ENCODE measurements at regions not wholly inside any gene's neighbourhood (a gene's known extent, or its start where the extent isn't known, plus 50 kb on each side); places are given as distances from the start of the nearest gene placed in this dataset.
A peak's percentile ranks its signal among the peaks of the same experiment; 100 is the strongest.
"Not testable (repeated sequence)": the region's sequence is repeated elsewhere in the genome, so short reads cannot be mapped to it uniquely, and the experiment has no call there.

DNA sequence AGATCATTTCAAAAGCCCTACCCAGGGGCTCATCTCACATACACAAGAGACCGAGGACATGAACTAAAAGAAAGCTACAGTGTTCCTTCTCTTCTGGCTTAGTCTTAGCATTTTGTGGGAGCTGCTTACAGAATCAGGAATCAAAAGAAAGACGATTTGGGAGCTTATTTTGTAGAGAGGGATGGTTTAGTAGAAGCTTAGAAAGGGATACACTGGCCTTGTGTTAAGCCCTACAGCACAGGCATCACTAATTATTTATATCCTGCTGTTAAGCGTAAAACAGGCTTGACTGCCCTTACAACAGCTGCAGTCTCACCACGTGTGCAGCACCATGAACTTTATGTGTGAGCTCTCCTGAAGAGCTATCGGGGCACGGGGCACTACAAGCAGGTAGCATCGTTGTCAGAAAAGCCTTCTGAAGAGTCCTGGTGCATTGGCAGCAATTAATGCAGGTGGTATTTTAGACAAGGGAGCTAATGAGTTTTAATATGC, 798.3 kb downstream of the NXPH1 start:
- DNase-seq = no peak

DNA sequence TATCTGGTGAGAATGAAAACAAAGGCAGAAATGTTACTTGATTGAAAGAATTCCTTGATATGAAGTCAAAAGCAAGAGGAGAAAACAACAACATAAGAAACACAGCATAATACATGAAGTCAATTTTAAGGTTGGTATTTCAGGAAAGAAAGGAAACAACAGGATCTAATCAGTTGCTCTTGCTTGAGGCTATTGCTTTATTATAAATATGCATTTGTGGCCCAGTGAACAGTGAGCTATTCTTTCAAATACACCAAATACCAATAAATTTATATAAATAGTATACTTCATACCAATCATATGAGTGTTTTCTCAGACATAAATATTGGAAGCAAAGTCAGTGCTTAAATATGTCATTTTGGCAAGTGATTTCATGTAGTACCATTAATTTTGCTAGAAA, 806.6 kb downstream of the NXPH1 start:
- DNase-seq = no peak

DNA sequence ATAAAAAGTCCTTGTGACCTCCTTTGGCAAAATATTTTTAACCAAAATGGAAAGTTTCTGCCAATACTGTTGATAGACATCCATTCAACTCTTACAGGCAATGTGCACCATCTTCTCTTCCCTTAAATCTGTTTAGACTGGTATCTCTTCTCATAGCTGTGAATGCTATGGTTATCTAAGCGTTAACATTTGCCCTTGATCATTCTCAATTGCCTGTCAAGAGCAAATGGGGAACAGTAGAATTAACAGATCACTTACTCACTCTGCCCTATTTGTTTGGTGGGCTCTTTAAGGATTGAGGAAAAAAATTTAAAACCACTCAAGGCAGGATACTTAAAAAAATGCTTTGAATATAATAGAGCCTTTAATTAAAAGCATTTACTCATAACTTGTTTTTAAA, 808.4 kb downstream of the NXPH1 start:
- no peak for DNase-seq

DNA sequence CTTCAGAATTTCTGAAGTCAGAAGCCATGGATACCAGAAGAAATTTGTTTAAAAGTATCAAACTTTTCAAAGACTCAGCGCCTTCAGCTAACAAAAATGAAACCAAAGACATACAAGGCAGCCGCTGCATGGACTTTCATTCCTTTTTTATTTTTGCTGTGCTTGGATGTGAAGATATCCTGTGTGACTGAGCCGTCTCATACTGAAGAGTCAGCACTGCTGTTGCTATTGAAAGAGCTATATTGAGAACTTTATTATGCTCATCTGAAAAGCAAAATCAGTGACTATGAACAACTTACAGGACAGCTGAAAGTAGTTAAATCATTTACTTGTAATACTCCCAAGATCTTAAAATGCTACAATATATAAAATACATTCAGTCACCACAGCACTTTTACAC, 809.2 kb downstream of the NXPH1 start:
- no peak for DNase-seq

DNA sequence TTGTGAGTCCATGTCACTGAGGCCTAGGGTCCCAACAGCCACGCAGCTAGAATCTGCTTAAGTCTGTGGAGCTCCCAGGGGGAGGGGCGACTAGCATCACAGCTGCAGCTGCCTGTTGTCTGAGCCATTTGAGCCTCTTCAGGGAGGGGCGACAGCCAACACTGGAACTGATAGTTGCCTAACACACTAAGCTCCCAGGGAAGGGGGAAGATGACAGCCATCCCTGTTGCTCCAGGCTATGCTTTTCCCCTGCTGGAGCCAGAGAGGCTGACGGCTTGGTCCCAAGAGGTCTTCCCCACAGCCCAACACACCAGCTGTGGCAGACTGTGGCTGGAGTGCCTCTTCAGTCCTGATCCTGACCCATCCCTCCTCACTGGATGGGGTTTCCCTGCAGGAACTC, 817.5 kb downstream of the NXPH1 start:
- no peak for DNase-seq

DNA sequence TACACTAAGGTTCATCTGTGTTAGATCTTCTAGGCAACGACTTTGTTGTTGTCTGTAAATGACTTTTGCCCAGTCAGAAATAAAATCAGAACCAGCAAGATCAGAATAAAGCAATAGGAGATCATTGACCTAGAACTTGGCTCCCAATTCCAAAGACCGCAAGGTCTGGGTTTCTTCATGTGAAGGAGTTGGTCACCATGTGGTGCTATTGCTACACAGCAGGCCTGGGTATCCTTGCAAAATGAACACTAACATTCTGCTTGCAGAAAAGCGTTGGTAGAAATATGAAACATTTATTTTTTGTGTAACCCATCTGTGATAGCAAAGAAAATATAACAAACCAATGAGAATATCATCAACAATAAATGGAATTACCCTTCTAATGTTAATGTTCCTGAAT, 831.0 kb downstream of the NXPH1 start:
- DNase-seq = no peak

DNA sequence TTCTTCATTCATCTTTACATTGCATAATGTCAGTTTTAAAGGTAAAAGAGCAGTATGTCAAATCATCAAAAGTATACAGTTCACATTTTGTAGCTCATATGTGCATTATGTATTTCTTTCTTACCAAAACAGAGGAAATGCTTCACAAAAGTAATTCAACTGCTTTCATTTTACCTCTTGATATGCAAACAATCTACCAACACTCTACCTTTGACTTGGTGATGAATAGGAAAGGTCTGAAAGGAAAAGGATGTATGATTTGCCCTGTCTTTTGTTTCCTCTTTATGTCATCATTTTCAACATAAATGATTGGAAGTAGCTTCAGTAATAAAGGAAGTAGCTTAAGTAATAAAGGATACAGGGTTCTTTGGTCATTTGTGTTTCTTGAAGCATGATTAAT, 846.7 kb downstream of the NXPH1 start:
- DNase-seq = no peak

DNA sequence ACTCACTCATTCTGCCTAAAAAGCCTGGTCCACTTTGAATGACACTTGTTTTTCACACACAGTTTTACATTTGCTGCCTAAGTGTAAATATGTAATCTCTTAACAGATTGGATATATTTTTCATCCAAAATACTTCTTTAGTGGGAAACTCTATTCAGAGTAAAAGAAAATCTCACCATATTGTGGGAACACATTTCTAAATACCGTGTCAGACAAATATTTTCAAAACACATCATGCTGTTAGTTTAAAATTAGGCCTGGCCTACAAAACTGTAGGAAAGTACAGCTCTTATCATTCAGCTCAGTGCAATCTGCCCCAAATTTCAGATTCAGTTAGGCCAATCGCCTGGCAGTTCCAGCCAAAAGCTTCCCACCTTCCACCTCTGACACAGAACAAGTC, 849.8 kb downstream of the NXPH1 start:
- no peak for DNase-seq

DNA sequence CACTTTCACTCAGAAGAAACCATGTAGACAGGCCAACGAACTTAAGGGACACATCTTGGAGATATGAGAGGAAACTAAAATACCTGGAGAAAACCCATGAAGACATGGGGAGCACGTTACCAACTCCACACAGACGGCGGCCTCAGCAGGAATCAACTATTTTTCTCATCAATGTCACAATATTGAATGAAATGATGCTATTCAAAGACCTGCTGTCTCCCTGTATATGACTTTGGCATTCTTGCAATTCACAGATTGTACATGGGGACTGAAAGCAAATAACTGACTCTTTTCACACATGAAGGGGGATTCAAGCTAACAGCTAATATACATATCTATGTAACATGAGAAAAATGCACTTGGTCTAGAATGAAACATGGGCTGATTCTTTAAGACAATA, 869.0 kb downstream of the NXPH1 start:
- DNase-seq = no peak

DNA sequence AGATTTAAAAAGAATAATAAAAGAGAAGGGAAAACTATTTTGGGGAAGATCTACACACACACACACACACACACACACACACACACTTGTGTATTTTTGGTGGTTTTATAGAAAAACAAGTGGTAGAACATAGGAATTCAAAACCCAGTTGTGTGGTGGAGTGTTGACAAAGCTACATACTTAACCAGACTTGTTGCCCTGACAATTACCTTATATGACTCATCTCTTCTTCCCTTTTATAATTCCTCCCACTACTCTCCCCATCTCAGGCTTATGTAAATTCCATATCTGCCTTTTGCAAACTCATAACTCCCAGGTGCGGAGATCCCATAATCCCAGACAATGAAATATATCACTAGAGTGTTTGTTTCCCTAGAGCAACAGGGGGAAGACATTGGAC, 873.7 kb downstream of the NXPH1 start:
- no peak for DNase-seq

DNA sequence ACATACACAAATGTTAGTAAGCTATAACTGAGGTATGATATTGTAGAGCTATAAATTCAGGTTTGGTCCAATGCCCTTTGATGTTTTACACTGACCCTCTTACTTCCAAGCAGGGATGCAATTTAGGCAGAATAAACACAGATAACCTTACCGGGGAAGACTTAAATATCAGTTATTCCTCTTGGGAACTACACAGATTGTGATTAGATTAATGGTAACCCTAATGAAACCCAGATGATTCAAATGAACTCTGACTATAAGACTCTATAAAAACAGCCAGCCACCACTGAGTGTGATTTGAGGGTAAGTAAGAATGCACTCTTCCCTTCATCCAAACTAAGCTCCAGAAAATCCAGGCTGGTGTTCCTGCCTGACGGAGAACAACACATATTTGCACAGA, 891.1 kb downstream of the NXPH1 start:
- no peak for DNase-seq

DNA sequence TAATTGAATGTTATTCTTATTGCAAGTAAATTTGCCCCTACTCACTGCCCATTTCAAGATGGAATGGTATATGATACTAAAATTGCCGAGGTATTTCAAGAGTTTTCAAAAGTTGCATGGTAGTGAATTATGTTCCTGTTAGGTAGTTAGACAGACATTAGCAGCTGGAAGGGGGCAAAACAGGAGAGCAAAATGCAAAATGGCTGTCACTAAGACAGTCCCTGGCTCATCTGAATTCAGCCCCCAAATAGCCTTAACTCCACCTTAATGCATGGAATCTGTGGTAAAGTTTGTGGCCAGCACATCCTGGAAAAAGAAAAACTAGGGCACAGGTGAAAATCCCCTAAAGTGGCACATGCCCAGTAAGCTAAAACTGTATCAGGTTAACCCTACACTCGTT, 894.9 kb downstream of the NXPH1 start:
- DNase-seq = no peak

DNA sequence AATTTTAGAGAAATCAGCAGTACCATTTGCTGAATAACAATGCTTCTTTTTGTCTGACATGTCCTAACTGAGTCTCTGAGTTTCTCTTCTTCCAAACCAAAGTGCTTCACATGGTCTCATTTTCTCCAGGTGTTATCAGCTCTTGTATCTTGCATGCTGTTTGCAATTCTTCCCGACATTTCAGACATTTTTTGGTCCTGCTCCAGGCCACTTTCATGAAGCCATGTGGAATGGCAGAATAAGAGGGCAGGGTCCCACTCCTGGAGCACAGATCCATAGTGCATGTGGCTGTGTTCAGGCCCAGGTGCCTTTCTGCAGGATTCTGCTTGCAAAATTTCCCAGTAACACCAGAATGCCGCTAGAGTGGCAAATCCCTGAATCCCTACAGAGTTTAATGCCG, 916.2 kb downstream of the NXPH1 start:
- DNase-seq = no peak

DNA sequence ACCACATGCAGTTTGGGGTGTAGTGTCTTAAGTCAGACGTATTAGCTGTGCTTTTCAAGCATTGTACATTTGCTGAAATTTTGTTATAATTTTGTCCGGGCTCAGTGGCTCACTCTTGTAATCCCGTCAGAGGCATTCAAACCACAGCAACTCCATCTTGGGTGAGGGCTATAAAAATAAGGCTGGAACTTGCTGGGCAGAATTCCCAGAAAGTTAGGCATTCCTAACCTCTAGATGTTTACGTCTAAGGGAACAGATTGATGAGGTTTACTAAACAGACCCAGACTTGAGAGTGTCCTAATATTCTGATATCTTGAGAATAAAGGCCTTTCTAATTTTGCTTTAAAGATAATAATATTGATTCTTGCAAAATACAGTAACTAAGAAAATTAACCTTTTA, 957.8 kb downstream of the NXPH1 start:
- no peak for DNase-seq

DNA sequence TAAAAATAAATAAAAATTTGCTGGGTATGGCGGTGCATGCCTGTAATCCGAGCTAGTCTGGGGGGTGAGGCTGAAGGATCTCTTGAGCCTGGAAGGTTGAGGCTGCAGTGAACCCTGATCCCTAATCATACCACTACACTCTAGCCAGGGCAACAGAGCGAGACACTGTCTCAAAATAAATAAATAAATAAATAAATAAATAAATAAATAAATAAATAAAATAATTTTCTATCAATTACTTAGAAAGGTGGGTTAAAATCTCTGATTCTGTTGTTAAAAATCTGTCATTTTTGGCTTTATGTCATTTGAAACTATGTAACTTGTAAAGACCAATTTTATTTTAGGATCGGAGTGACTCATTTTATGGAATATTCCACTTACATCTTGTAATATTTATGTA, 958.6 kb downstream of the NXPH1 start:
- DNase-seq = no peak

DNA sequence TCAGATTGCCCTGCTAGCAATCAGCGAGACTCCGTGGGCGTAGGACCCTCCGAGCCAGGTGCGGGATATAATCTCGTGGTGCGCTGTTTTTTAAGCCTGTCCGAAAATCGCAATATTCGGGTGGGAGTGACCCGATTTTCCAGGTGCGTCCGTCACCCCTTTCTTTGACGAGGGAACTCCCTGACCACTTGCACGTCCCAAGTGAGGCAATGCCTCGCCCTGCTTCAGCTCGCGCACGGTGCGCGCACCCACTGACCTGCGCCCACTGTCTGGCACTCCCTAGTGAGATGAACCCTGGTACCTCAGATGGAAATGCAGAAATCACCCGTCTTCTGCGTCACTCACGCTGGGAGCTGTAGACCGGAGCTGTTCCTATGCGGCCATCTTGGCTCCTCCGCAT, 971.0 kb downstream of the NXPH1 start:
- not testable (repeated sequence) for DNase-seq

DNA sequence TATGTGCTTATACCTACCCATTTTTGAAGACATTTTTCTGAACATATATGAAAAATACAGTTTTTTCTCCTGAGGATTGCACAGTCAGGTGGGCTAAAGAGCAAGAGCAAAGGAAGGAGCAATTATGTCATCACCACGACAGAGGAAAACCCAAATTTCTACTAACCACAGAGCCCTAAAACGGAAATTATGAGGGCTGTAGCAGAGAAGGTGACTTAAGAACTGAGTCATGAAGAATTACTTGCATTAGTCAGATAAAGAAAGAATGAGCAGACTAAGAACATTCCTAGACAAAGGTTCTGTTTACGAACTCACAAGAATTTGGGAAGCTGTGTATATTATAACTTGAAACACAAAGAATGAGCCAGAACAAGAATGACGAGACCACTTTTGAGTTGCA, 974.4 kb downstream of the NXPH1 start:
- DNase-seq = no peak

DNA sequence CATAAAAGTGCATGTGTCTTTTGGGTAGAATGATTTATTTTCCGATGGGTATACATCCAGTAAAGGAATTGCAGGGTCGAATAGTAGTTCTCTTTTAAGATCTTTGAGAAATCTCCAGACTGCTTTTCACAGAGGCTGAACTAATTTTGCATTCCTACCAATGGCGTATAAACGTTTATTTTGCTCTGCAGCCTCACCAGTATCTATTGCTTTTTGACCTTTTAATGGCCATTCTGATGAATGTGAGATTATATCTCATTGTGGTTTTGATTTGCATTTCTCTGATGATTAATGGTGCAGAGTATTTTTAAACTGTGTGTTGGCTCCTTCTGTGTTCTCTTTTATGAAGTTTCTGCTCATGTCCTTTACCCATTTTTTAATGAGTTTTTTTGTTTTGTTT, 1020.1 kb downstream of the NXPH1 start:
- no peak for DNase-seq

DNA sequence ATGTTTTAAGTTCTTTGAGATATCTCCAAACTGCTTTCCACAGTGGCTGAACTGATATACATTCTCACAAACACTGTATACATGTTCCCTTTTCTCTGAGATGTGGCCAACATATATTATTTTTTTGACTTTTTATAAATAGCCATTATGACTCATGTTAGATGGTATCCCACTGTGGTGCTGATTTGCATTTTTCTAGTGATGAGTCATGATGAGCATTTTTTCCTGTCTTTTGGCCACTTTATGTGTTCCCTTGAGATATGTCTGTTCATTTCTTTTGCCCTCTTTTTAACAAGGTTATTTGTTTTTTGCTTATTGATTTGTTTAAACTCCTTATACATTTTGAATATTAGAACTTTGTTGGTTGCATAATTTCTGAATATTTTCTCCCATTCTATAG, 1055.1 kb downstream of the NXPH1 start:
- peak; percentile 3 for DNase-seq

DNA sequence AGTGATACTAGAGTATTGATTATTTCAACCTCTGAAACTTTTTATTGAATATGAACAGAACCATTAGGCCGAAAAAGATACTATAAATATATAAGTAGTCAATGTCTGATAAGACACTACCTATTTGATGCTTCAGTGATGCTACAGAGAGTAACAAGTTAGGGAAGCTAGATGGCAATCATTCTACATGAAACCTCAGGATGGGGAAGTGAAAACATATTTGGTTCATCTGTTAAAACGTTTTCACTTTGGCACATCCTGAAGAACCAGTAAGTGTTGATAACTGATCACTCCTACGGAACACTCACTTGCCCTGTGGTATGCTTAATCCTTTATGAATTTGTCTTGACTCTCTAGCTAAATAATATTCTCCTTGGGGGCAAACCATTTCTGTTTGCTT, 1064.9 kb downstream of the NXPH1 start:
- no peak for DNase-seq

DNA sequence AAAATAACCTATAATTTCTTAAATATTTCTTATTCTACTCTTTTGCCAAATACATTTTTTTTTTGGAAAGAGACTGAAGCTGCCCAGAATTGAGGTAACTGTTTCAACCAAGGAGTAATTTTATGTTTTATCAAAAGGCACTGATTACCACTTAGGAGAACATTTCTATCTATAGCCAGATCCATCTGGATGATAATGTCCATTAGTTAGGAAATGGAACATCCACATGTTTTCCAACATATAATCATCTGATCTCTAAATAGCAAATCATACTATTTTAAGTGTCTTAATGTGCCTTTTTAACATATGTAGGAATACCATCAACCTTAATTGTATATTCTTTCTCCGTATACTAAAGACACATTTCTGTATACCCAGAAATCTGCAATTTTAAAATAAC, 1068.9 kb downstream of the NXPH1 start:
- DNase-seq = no peak

DNA sequence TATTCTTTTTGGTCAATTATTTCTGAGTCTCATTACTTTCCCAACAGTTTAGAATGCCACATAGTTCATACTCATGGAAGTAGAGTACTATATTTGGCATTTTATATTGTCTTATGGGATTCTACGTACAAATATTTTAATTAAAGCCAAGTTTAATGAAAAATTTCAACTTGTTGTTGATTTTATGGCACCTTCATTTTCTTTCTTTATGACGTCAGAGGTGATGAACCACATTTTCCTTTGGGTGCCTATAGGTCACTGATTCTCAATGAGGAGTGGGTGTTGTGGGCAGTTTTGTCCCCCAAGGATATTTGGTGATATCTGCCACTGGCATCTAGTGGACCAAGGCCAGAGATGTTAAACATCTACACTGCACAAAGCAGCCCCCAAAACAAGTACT, 1071.3 kb downstream of the NXPH1 start:
- DNase-seq = no peak

DNA sequence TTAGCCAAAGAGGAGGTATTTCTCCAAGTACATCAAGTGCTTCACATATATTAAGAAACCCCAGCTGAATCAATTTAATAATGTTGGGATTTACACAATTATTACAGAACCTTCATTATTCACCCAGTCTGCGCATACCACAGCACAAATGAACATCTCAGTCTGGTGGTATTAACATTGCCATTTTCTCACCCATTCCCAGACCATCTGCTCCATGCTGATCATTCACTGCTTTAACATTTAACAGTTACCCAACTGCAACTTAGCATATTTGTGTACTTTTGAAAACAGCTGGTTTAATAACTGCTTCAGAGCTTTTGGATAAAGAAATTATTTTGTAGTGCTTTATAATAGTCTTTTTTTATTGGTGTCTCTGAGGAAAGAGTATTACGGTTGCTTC, 1072.1 kb downstream of the NXPH1 start:
- no peak for DNase-seq

DNA sequence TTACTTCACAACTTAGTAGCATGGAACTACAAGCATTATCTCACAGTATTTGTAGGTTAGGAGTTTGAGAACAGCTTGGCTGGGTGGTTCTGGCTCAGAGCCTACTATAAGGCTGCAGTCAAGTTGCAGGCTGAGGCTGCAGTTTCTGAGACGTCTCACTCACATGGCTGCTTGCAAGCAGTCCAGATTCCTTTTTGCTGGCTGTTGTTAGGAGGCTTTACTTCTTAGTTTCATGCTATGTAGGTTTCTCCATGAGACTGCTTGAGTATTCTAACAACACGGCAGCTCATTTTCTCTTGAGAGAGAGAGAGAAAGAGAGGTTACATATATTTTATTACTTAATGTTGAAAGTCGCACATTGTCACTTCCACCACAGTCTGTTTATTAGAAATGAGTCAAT, 1073.9 kb downstream of the NXPH1 start:
- DNase-seq = no peak

DNA sequence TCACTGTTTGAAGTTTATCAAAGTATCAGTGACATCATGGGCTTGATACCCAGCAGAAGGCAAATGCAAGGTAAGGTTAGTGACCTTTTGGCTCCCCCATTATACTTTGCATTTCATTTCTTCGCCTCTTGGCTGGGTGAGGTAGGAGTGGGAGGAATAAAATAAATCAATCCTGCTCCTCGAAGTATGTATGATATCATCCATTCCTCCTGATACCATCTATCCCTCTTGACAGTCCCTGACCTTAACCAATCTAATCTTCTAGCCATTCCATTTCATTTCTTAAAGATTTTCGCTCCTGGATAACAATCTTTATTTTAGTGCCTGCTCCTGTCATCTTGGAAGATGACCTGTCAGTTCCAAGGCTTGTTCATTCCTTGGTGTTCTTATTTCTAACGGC, 1083.3 kb downstream of the NXPH1 start:
- DNase-seq = no peak

DNA sequence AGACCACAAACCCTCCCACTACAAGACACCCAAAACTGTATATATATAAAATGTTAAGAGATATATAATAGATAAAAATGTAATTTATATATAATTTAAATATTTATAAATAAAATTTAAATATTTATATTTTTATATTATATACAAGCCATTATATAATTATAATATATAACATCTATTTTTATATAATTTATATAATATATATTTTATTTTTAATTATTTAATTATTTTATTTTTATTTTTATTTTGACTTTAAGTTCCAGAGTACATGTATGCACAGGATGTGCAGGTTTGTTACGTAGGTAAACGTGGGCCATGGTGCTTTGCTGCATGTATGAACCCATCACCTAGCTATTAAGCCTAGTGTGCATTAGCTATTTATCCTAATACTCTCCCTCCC, 1090.2 kb downstream of the NXPH1 start:
- no peak for DNase-seq
